ENCODE measurements at regions not wholly inside any gene's neighbourhood (a gene's known extent, or its start where the extent isn't known, plus 50 kb on each side); places are given as distances from the start of the nearest gene placed in this dataset.

DNA sequence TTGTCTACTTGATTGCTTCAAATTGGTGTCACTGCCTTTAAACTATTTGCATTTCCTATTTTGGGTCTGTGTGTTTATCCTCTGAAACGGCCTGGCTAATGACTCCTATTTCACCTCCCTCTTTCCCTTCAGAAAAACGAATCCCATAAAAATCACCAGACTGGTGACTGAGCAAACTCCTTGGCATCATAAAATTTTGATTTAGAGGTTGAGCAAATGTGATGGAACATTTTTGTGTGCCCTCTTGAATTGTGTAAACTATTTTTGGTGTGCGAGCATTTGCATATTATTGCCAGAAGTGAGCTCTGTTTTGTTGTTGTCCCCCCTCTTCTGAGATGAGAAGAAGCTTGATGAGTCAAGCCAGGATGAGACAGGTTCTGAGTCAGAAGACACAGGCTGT is 316.1 kb downstream of the AJAP1 start:
- TF ChIP-seq, protein P1, sequence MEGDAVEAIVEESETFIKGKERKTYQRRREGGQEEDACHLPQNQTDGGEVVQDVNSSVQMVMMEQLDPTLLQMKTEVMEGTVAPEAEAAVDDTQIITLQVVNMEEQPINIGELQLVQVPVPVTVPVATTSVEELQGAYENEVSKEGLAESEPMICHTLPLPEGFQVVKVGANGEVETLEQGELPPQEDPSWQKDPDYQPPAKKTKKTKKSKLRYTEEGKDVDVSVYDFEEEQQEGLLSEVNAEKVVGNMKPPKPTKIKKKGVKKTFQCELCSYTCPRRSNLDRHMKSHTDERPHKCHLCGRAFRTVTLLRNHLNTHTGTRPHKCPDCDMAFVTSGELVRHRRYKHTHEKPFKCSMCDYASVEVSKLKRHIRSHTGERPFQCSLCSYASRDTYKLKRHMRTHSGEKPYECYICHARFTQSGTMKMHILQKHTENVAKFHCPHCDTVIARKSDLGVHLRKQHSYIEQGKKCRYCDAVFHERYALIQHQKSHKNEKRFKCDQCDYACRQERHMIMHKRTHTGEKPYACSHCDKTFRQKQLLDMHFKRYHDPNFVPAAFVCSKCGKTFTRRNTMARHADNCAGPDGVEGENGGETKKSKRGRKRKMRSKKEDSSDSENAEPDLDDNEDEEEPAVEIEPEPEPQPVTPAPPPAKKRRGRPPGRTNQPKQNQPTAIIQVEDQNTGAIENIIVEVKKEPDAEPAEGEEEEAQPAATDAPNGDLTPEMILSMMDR (IDR thresholded peaks at IDR 0.05) = no peak
- TF ChIP-seq POLR2AphosphoS5 (IDR thresholded peaks at IDR 0.05) = no peak
- TF ChIP-seq POLR2A (IDR thresholded peaks at IDR 0.05) = no peak

Data from breast epithelium (tissue), 3 donors.